ENCODE measurements at regions not wholly inside any gene's neighbourhood (a gene's known extent, or its start where the extent isn't known, plus 50 kb on each side); places are given as distances from the start of the nearest gene placed in this dataset.

DNA sequence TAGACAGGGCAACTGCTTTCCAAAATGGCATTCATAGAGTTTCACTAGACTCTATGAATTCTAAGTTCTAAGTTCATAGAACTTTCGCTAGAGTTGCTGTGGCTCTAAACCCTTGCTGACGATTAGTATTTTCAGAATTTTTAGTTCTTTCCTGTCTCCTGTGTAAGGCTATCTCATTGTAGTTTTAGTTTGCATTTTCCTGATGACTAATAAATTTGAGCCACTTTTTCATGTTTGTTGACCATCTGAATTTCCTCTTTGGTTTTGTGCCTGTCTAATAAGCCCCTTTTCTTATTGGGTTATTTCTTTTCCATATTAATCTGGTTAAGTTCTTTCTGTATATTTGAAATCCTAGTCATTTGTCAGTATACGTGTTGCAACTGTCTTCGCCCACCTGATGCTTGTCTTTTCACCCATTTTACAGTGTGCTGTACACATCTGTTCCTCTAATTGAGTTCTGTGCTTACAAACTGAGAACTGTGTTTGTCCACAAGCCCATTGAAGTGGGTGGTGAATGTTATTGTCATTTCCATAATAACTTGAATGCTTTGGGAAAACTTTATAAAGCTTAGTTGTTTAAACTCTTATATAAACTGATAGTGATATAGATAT lies 177.7 kb upstream of the CDYL start:
- TF ChIP-seq EZH2 (IDR thresholded peaks at IDR 0.05; ENCODE audit: borderline replicate concordance, low read depth, low read length, severe bottlenecking): no peak
- TF ChIP-seq, protein P1, sequence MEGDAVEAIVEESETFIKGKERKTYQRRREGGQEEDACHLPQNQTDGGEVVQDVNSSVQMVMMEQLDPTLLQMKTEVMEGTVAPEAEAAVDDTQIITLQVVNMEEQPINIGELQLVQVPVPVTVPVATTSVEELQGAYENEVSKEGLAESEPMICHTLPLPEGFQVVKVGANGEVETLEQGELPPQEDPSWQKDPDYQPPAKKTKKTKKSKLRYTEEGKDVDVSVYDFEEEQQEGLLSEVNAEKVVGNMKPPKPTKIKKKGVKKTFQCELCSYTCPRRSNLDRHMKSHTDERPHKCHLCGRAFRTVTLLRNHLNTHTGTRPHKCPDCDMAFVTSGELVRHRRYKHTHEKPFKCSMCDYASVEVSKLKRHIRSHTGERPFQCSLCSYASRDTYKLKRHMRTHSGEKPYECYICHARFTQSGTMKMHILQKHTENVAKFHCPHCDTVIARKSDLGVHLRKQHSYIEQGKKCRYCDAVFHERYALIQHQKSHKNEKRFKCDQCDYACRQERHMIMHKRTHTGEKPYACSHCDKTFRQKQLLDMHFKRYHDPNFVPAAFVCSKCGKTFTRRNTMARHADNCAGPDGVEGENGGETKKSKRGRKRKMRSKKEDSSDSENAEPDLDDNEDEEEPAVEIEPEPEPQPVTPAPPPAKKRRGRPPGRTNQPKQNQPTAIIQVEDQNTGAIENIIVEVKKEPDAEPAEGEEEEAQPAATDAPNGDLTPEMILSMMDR (IDR thresholded peaks at IDR 0.05; ENCODE audit: extremely low read depth in 1 of 2, insufficient read depth in 1 of 2, low read depth in 1 of 2, low read length in 2 of 2): no peak
- TF ChIP-seq FOS (IDR thresholded peaks at IDR 0.05; ENCODE audit: borderline replicate concordance, insufficient read depth, low read length): peak; percentile 35
- TF ChIP-seq POLR2AphosphoS5 (IDR thresholded peaks at IDR 0.05; ENCODE audit: insufficient read depth, low read depth, low read length): no peak
- TF ChIP-seq MYC (IDR thresholded peaks at IDR 0.05; ENCODE audit: low read depth, low read length): no peak
- no peak for TF ChIP-seq MAX (IDR thresholded peaks at IDR 0.05; ENCODE audit: insufficient read depth, insufficient read length)
- no peak for TF ChIP-seq POLR2A (IDR thresholded peaks at IDR 0.05; ENCODE audit: low read depth, low read length)
- TF ChIP-seq GATA2 (IDR thresholded peaks at IDR 0.05; ENCODE audit: insufficient read depth, insufficient read length, low read depth, low read length): no peak
